ENCODE measurements at regions not wholly inside any gene's neighbourhood (a gene's known extent, or its start where the extent isn't known, plus 50 kb on each side); places are given as distances from the start of the nearest gene placed in this dataset.

DNA sequence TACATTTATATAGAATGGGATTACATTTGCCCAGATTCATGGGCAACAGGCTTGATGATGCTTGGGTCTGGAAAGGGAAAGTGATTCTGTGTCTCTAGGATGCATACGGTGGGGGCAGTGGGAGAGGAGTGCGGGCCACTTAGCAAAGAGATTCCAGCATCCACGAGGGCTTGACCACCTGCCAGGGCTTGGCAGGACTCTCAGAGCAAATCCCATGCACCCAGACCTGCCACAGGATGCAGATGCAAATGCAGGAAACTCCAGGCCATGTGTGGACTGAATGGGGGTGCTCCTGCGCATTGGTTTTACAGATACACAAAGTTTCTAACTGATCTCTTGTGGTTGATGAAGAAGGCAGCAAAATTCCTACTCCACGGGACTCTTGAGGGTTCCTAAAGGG, 334.7 kb downstream of the CYRIA start:
- H3K9me3 ChIP-seq: no peaks in the 10 kb centered on the region
- no peaks in the 10 kb centered on the region for H3K27me3 ChIP-seq (replicated peaks; ENCODE audit: insufficient read depth)
- H3K4me3 ChIP-seq: no peak overlapping the region
- H3K36me3 ChIP-seq: no peaks in the 10 kb centered on the region
- no peak overlapping the region for H3K27ac ChIP-seq
- TF ChIP-seq, protein P1, sequence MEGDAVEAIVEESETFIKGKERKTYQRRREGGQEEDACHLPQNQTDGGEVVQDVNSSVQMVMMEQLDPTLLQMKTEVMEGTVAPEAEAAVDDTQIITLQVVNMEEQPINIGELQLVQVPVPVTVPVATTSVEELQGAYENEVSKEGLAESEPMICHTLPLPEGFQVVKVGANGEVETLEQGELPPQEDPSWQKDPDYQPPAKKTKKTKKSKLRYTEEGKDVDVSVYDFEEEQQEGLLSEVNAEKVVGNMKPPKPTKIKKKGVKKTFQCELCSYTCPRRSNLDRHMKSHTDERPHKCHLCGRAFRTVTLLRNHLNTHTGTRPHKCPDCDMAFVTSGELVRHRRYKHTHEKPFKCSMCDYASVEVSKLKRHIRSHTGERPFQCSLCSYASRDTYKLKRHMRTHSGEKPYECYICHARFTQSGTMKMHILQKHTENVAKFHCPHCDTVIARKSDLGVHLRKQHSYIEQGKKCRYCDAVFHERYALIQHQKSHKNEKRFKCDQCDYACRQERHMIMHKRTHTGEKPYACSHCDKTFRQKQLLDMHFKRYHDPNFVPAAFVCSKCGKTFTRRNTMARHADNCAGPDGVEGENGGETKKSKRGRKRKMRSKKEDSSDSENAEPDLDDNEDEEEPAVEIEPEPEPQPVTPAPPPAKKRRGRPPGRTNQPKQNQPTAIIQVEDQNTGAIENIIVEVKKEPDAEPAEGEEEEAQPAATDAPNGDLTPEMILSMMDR (IDR thresholded peaks at IDR 0.05): no peak
- ATAC-seq (ENCODE audit: insufficient number of reproducible peaks, low FRiP score, low read depth) (no peak), DNase-seq (ENCODE audit: low spot score) (no peak)
- H3K4me1 ChIP-seq (ENCODE audit: control insufficient read depth in 1 of 2, low read depth in 2 of 2): no peaks in the 10 kb centered on the region

GRCh38 chr2:16330571-16330970, 335.1 kb downstream of the CYRIA start:
- H3K4me3 ChIP-seq: no peak overlapping the region
- no peaks in the 10 kb centered on the region for H3K9me3 ChIP-seq
- ATAC-seq (ENCODE audit: insufficient number of reproducible peaks, low FRiP score, low read depth) (no peak), DNase-seq (ENCODE audit: low spot score) (no peak)
- no peaks in the 10 kb centered on the region for H3K36me3 ChIP-seq
- no peaks in the 10 kb centered on the region for H3K27me3 ChIP-seq (replicated peaks; ENCODE audit: insufficient read depth)
- TF ChIP-seq, protein P1 (IDR thresholded peaks at IDR 0.05): no peak
- H3K4me1 ChIP-seq (ENCODE audit: control insufficient read depth in 1 of 2, low read depth in 2 of 2): no peaks in the 10 kb centered on the region
- H3K27ac ChIP-seq: no peak overlapping the region

- Histone ChIP-seq H3K4me1 (ENCODE audit: control insufficient read depth in 1 of 2, low read depth in 2 of 2) (no peaks in the 10 kb centered on the region), H3K27me3 (replicated peaks; ENCODE audit: insufficient read depth) (no peaks in the 10 kb centered on the region), H3K36me3 (no peaks in the 10 kb centered on the region), H3K4me3 (no peak overlapping the region), H3K27ac (no peak overlapping the region), H3K9me3 (no peaks in the 10 kb centered on the region)
- DNase-seq (ENCODE audit: low spot score) (no peak), ATAC-seq (ENCODE audit: insufficient number of reproducible peaks, low FRiP score, low read depth) (no peak)
- TF ChIP-seq, protein P1 (IDR thresholded peaks at IDR 0.05): no peak
Observed at GRCh38 chr2:16330012-16330411, 335.6 kb downstream of the CYRIA start.

GRCh38 chr2:16329421-16329820, 336.2 kb downstream of the CYRIA start:
- no peaks in the 10 kb centered on the region for H3K9me3 ChIP-seq
- H3K4me3 ChIP-seq: no peak overlapping the region
- H3K27me3 ChIP-seq (replicated peaks; ENCODE audit: insufficient read depth): no peaks in the 10 kb centered on the region
- no peak for DNase-seq (ENCODE audit: low spot score)
- TF ChIP-seq, protein P1 (IDR thresholded peaks at IDR 0.05): no peak
- no peak for ATAC-seq (ENCODE audit: insufficient number of reproducible peaks, low FRiP score, low read depth)
- H3K36me3 ChIP-seq: no peaks in the 10 kb centered on the region
- no peak overlapping the region for H3K27ac ChIP-seq
- no peaks in the 10 kb centered on the region for H3K4me1 ChIP-seq (ENCODE audit: control insufficient read depth in 1 of 2, low read depth in 2 of 2)

DNA sequence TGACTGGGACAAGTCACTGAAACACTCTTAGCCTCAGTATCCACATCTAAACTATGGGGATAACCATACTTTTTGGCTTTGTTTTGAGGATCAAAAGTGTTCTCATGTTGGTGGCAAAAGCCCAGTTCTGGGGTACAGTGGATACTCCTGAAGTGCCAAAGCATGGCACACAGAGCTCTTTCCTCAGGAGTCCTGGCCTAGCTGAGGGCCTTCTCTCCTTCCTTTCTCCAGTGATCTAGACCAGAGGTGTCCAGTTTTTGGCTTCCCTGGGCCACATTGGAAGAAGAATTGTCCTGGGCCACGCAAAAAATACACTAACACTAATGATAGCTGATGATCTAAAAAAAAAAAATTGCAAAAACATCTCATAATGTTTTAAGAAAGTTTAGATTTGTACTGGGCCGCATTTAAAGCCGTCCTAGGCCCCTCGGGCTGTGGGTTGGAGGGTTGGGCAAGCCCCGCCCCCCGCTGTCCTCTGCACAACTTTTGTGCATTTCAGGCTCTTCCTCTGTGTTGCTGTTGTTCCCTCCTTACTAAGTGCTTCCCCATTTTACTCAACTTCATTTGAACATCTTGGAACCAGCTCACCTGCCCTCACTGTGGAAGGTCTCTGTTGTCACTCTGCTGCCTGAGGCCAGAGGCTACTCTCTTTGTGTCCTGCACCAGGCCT, 337.0 kb downstream of the CYRIA start:
- Histone ChIP-seq H3K9me3 (no peaks in the 10 kb centered on the region), H3K4me3 (no peak overlapping the region), H3K36me3 (no peaks in the 10 kb centered on the region), H3K4me1 (ENCODE audit: control insufficient read depth in 1 of 2, low read depth in 2 of 2) (no peaks in the 10 kb centered on the region), H3K27me3 (replicated peaks; ENCODE audit: insufficient read depth) (no peaks in the 10 kb centered on the region), H3K27ac (no peak overlapping the region)
- DNase-seq (ENCODE audit: low spot score) (no peak), ATAC-seq (ENCODE audit: insufficient number of reproducible peaks, low FRiP score, low read depth) (no peak)
- TF ChIP-seq, protein P1 (IDR thresholded peaks at IDR 0.05): no peak
